ENCODE measurements at regions not wholly inside any gene's neighbourhood (a gene's known extent, or its start where the extent isn't known, plus 50 kb on each side); places are given as distances from the start of the nearest gene placed in this dataset.

DNA sequence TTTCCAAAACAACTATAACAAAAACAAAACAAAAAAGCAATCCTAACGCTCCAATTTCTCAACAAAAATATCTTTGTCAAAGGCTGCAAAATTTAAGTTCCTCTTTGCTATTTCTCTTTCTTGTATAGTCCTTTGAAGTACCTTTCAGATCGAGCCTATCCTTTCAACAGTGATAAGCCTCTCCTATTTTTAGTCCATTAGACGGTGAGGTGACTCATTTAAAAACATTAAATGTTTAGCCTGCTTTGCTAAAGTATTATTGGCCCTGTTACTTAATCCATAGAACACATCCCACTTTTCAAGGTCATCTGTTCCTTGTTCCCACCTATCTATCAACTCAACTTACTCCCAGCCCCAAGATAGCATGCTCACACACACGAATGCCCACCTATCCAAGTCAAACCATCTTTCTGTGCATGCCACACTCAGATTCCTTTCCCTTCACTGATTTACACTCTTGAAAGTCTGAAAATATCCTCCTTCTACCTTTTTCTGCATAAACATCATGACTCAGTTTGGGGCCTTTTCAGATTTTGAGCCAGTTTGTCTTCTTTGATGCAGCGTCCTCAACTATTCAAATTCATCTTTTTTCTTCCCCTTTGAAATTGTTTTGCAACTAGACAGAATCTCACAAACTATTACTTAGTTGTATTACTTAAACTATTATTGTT lies 224.9 kb upstream of the TMEM229A start:
- TF ChIP-seq, protein P1, sequence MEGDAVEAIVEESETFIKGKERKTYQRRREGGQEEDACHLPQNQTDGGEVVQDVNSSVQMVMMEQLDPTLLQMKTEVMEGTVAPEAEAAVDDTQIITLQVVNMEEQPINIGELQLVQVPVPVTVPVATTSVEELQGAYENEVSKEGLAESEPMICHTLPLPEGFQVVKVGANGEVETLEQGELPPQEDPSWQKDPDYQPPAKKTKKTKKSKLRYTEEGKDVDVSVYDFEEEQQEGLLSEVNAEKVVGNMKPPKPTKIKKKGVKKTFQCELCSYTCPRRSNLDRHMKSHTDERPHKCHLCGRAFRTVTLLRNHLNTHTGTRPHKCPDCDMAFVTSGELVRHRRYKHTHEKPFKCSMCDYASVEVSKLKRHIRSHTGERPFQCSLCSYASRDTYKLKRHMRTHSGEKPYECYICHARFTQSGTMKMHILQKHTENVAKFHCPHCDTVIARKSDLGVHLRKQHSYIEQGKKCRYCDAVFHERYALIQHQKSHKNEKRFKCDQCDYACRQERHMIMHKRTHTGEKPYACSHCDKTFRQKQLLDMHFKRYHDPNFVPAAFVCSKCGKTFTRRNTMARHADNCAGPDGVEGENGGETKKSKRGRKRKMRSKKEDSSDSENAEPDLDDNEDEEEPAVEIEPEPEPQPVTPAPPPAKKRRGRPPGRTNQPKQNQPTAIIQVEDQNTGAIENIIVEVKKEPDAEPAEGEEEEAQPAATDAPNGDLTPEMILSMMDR (IDR thresholded peaks at IDR 0.05), result no peak
- TF ChIP-seq POLR2AphosphoS5 (IDR thresholded peaks at IDR 0.05) (no peak), POLR2A (IDR thresholded peaks at IDR 0.05) (no peak)
